Body of pancreas (tissue), 4 donors: ENCODE measurements at regions not wholly inside any gene's neighbourhood (a gene's known extent, or its start where the extent isn't known, plus 50 kb on each side); places are given as distances from the start of the nearest gene placed in this dataset.
"Not testable (repeated sequence)": the region's sequence is repeated elsewhere in the genome, so short reads cannot be mapped to it uniquely, and the experiment has no call there.

ENCODE experiments used
- ATAC-seq: fragments of 150-250 bp; one replicate; pipeline ENCODE4 v1.9.1; 2016
- DNase-seq, 4 donors: peaks; one replicate each; pipeline ENCODE4 v3.0.0-alpha.2; 2019
- H3K27ac ChIP-seq, 4 donors: fragments of 200-600 bp; sonication (generic); 1 replicate in 3 of 4; 2 replicates in 1 of 4; pipeline versions ENCODE4 v1.5.1 to v1.6.1; 2016 to 2019; ENCODE audit warnings: mild to moderate bottlenecking in 1 of 4, mixed read lengths in 1 of 4, moderate library complexity in 1 of 4
- H3K27me3 ChIP-seq, 2 donors: fragments of 200-600 bp; sonication (generic); one replicate each; pipeline ENCODE4 v1.6.0; 2016; ENCODE audit warnings: mild to moderate bottlenecking in 1 of 2
- H3K36me3 ChIP-seq, 2 donors: fragments of 200-600 bp; sonication (generic); replicated peaks in 1 of 2; 2 replicates each; pipeline ENCODE4 v1.5.1; 2016; ENCODE audit warnings: low read depth in 2 of 2; ENCODE audit not compliant: insufficient read depth in 1 of 2
- H3K4me1 ChIP-seq: fragments of 200-600 bp; sonication (generic); one replicate; pipeline ENCODE4 v1.6.0; 2016
- H3K4me3 ChIP-seq, 2 donors: fragments of 200-600 bp; sonication (generic); 1 replicate in 1 of 2; 2 replicates in 1 of 2; pipeline ENCODE4 v1.5.1; 2016 to 2019
- H3K9me3 ChIP-seq, 3 donors: fragments of 200-600 bp; sonication (generic); 1 replicate in 2 of 3; 2 replicates in 1 of 3; pipeline ENCODE4 v1.5.1; 2016
- POLR2A ChIP-seq, 3 donors: fragments of 450-650 bp; IDR thresholded peaks; one replicate each; pipeline ENCODE4 v1.6.1; 2016; ENCODE audit warnings: antibody characterized with exemption in 3 of 3, mild to moderate bottlenecking in 2 of 3
- WGBS, 2 donors: methylation state at CpG; one replicate each; pipeline ENCODE4 v1.1.5; 2017; 5-methylcytosine and 5-hydroxymethylcytosine counted together
- intact Hi-C: fragments of 100-400 bp; cut with DNase I; formaldehyde crosslinking; loops from one replicate; pipeline ENCODE4 v1.15.1; 2023
- TF ChIP-seq, protein P1 (sequence below), 7 experiments: fragments of 450-650 bp in 4 of 7; fragments of 200-600 bp in 3 of 7; sonication (generic) in 3 of 7; IDR thresholded peaks; one replicate each; pipeline ENCODE4 v1.5.1; 2016 to 2019; ENCODE audit warnings: antibody characterized with exemption in 7 of 7

DNA sequence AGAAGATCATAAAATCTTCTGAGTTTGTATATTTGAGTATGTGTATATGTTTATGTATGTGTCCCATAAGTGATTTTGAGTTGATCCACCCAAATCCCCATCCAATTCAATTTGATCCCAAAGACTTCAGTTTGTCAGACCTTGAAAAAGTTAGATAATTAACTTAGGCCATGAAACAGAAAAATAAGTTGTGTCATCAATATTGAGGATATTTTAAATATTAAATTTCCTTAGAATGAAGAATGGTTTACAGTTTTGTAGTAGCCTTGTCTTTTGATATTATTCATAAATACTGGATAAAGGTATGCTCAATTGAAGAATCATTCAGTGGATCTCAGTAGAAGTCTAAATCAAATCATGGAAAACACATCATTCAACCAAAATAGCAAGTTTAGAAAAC, 864.4 kb upstream of the INTU start:
- DNase-seq (no peak), ATAC-seq (no peak)
- Histone ChIP-seq H3K27me3 (no peaks in the 10 kb centered on the region), H3K4me1 (no peaks in the 10 kb centered on the region), H3K4me3 (no peak overlapping the region), H3K27ac (no peak overlapping the region), H3K9me3 (no peaks in the 10 kb centered on the region), H3K36me3 (no peaks in the 10 kb centered on the region)
- intact Hi-C loops = no loop called here
- TF ChIP-seq, protein P1, sequence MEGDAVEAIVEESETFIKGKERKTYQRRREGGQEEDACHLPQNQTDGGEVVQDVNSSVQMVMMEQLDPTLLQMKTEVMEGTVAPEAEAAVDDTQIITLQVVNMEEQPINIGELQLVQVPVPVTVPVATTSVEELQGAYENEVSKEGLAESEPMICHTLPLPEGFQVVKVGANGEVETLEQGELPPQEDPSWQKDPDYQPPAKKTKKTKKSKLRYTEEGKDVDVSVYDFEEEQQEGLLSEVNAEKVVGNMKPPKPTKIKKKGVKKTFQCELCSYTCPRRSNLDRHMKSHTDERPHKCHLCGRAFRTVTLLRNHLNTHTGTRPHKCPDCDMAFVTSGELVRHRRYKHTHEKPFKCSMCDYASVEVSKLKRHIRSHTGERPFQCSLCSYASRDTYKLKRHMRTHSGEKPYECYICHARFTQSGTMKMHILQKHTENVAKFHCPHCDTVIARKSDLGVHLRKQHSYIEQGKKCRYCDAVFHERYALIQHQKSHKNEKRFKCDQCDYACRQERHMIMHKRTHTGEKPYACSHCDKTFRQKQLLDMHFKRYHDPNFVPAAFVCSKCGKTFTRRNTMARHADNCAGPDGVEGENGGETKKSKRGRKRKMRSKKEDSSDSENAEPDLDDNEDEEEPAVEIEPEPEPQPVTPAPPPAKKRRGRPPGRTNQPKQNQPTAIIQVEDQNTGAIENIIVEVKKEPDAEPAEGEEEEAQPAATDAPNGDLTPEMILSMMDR (IDR thresholded peaks at IDR 0.05) = no peak

DNA sequence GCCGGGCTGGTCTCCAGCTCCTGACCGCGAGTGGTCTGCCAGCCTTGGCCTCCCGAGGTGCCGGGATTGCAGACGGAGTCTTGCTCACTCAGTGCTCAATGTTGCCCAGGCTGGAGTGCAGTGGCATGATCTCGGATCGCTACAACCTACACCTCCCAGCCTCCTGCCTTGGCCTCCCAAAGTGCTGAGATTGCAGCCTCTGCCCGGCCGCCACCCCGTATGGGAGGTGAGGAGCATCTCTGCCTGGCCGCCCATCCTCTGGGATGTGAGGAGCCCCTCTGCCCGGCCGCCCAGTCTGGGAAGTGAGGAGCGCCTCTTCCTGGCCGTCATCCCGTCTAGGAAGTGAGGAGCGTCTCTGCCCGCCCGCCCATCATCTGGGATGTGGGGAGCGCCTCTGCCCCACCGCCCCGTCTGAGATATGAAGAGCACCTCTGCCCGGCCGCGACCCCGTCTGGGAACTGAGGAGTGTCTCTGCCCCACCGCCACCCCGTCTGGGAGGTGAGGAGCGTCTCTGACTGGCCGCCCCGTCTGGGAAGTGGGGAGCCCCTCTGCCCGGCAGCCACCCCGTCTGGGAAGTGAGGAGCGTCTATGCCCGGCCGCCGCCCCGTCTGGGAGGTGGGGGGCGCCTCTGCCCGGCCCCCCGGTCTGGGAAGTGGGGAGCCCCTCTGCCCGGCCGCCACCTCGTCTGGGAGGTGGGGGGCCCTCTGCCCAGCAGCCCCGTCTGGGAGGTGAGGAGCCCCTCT, 861.8 kb upstream of the INTU start:
- H3K9me3 ChIP-seq, H3K4me3 ChIP-seq, intact Hi-C loops, ATAC-seq, DNase-seq, H3K27me3 ChIP-seq, H3K36me3 ChIP-seq, H3K4me1 ChIP-seq, H3K27ac ChIP-seq: not testable (repeated sequence)
- WGBS, 2 donors = 91 to 98% methylated on average over 17 to 46 of the region's 46 CpGs

DNA sequence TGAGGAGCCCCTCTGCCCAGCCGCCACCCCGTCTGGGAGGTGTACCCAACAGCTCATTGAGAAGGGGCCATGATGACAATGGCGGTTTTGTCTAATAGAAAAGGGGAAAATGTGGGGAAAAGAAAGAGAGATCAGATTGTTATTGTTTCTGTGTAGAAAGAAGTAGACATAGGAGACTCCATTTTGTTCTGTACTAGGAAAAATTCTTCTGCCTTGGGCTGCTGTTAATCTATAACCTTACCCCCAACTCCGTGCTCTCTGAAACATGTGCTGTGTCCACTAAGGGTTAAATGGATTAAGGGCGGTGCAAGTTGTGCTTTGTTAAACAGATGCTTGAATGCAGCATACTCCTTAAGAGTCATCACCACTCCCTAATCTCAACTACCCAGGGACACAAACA, 861.1 kb upstream of the INTU start:
- intact Hi-C loops, H3K4me1 ChIP-seq, H3K4me3 ChIP-seq, H3K36me3 ChIP-seq, H3K27ac ChIP-seq, DNase-seq, H3K27me3 ChIP-seq, ATAC-seq, H3K9me3 ChIP-seq: not testable (repeated sequence)
- 37 to 63% methylated on average over 5 of the region's 5 CpGs for WGBS, 2 donors

DNA sequence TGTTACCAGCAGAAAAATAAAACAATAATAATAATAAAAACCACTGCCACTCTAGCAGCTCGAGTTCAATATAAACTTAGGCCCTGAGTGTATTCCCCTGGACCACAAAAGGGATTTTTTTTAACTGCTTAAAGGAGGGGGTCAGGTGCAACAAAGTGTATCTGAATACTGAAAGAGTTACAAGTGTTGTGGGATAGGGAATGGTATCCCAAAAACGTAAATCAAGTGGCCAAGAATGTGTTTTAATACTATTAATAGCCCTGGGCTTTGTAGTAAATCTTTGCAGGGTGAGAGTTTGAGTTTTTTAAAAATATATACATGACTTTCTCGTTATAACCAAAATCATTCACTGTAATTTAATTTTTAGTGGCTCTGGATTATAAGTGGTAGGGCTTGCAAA, 860.1 kb upstream of the INTU start:
- intact Hi-C loops = no loop called here
- H3K27ac ChIP-seq = no peak overlapping the region
- H3K9me3 ChIP-seq = no peaks in the 10 kb centered on the region
- WGBS, 2 donors = 27 to 30% methylated on average over 3 of the region's 3 CpGs
- TF ChIP-seq, protein P1 (IDR thresholded peaks at IDR 0.05) = no peak
- TF ChIP-seq POLR2A (IDR thresholded peaks at IDR 0.05) = no peak
- no peaks in the 10 kb centered on the region for H3K4me1 ChIP-seq
- ATAC-seq (no peak), DNase-seq (no peak)
- H3K36me3 ChIP-seq = no peaks in the 10 kb centered on the region
- H3K27me3 ChIP-seq = no peaks in the 10 kb centered on the region
- H3K4me3 ChIP-seq = no peak overlapping the region

DNA sequence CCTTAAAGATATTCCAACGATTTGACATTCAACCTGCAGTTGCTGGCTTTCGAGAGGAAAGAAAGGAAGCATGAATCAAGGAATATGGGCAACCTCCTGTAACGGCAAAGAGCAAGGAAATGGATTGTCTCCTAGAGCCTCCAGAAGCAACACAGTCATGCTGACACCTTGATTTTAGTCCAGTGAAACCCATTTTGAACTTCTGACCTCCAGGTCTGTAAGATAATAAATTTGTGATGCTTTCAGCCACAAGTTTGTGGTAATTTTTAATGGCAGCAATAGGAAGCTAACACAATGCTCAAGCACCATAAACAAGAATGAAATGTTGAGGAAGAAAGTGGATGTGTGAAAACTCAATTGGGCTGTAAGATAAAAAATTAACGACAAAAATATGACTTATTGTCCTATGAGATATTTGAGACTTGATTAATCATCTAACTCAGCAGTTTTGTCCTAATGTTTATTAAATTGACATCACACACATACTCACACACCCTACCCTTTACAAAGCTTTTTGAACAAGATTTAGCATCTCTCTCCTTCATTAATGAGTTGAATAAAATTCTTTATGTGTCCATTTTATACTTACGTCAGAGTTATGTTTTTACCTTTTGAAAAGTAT, 857.2 kb upstream of the INTU start:
- ATAC-seq (no peak), DNase-seq (no peak)
- H3K4me1 ChIP-seq = no peaks in the 10 kb centered on the region
- no peak overlapping the region for H3K4me3 ChIP-seq
- H3K27me3 ChIP-seq = no peaks in the 10 kb centered on the region
- no peaks in the 10 kb centered on the region for H3K36me3 ChIP-seq
- intact Hi-C loops = no loop called here
- WGBS, 2 donors = 52 to 56% methylated on average over 5 of the region's 5 CpGs
- no peak overlapping the region for H3K27ac ChIP-seq
- no peaks in the 10 kb centered on the region for H3K9me3 ChIP-seq
- TF ChIP-seq, protein P1 (IDR thresholded peaks at IDR 0.05) = no peak
- no peak for TF ChIP-seq POLR2A (IDR thresholded peaks at IDR 0.05)

DNA sequence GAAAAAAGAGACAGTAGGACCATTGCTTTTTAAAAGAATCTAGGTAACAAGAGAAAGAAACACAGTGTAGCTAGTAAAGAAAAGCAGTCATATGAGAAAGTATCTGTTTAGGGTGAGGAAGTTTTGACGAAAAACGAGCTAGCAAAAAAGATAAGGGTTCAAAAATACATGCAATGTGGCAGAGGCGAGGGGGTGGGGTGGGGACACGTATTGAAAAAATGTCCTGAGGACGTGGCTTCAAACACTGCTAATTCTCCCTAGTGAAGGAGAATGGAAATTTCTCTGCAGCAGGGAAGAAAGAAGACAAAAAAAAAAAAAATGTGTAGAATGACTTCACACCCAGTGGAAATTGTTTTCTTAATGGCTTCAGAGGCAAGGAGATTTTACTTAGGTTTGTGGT, 856.4 kb upstream of the INTU start:
- Histone ChIP-seq H3K4me3 (no peak overlapping the region), H3K9me3 (no peaks in the 10 kb centered on the region), H3K27me3 (no peaks in the 10 kb centered on the region), H3K27ac (no peak overlapping the region), H3K36me3 (no peaks in the 10 kb centered on the region), H3K4me1 (no peaks in the 10 kb centered on the region)
- intact Hi-C loops = no loop called here
- ATAC-seq (no peak), DNase-seq (no peak)
- WGBS, 2 donors = 14 to 31% methylated on average over 5 of the region's 5 CpGs
- TF ChIP-seq, protein P1 (IDR thresholded peaks at IDR 0.05) = no peak
- TF ChIP-seq POLR2A (IDR thresholded peaks at IDR 0.05) = no peak
